HEK293T (cell line): ENCODE measurements at regions not wholly inside any gene's neighbourhood (a gene's known extent, or its start where the extent isn't known, plus 50 kb on each side); places are given as distances from the start of the nearest gene placed in this dataset.

Source experiments
- ARNT ChIP-seq: fragments of 450-650 bp; IDR thresholded peaks from 2 replicates; pipeline ENCODE4 v1.6.1; 2017; ENCODE audit warnings: mild to moderate bottlenecking
- BHLHE40 ChIP-seq: fragments of 450-650 bp; IDR thresholded peaks from 2 replicates; pipeline ENCODE4 v1.6.1; 2016; ENCODE audit warnings: mild to moderate bottlenecking, moderate library complexity, borderline replicate concordance
- CTBP1 ChIP-seq: fragments of 450-650 bp; IDR thresholded peaks from 2 replicates; pipeline ENCODE4 v1.6.1; 2016; ENCODE audit warnings: borderline replicate concordance
- ELF4 ChIP-seq: fragments of 450-650 bp; IDR thresholded peaks from 2 replicates; pipeline ENCODE4 v1.6.1; 2017; ENCODE audit warnings: antibody characterized with exemption
- FOXA1 ChIP-seq: fragments of 450-650 bp; IDR thresholded peaks from 2 replicates; pipeline ENCODE4 v1.6.1; 2016; ENCODE audit warnings: mild to moderate bottlenecking
- FOXK2 ChIP-seq: fragments of 450-650 bp; IDR thresholded peaks from 2 replicates; pipeline ENCODE4 v1.6.1; 2016; ENCODE audit warnings: mild to moderate bottlenecking
- FOXM1 ChIP-seq: fragments of 450-650 bp; IDR thresholded peaks from 2 replicates; pipeline ENCODE4 v1.6.1; 2017; ENCODE audit warnings: mild to moderate bottlenecking, borderline replicate concordance
- L3MBTL2 ChIP-seq: fragments of 450-650 bp; conservative IDR thresholded peaks from 2 replicates; pipeline ENCODE4 v1.6.1; 2016; ENCODE audit warnings: mild to moderate bottlenecking
- NFRKB ChIP-seq: fragments of 450-650 bp; IDR thresholded peaks from 2 replicates; pipeline ENCODE4 v1.6.1; 2016; ENCODE audit warnings: mild to moderate bottlenecking, moderate library complexity
- SP1 ChIP-seq: fragments of 450-650 bp; IDR thresholded peaks from 2 replicates; pipeline ENCODE4 v1.6.1; 2017
- TF ChIP-seq, protein P1 (sequence below): fragments of 450-650 bp; IDR thresholded peaks from 2 replicates; pipeline ENCODE4 v1.6.1; 2016

GRCh38 chr7:106575138-106575823 is 85.7 kb downstream of the CCDC71L start:
- TF ChIP-seq FOXM1 = no peak
- no peak for TF ChIP-seq NFRKB
- no peak for TF ChIP-seq FOXK2
- no peak for TF ChIP-seq ARNT
- no peak for TF ChIP-seq FOXA1
- TF ChIP-seq SP1 = no peak
- no peak for TF ChIP-seq ELF4
- TF ChIP-seq BHLHE40 = no peak
- TF ChIP-seq CTBP1 = no peak
- TF ChIP-seq, protein P1, sequence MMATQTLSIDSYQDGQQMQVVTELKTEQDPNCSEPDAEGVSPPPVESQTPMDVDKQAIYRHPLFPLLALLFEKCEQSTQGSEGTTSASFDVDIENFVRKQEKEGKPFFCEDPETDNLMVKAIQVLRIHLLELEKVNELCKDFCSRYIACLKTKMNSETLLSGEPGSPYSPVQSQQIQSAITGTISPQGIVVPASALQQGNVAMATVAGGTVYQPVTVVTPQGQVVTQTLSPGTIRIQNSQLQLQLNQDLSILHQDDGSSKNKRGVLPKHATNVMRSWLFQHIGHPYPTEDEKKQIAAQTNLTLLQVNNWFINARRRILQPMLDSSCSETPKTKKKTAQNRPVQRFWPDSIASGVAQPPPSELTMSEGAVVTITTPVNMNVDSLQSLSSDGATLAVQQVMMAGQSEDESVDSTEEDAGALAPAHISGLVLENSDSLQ = no peak
- TF ChIP-seq L3MBTL2 = no peak
